WERI-Rb-1 (cell line): ENCODE measurements at regions not wholly inside any gene's neighbourhood (a gene's known extent, or its start where the extent isn't known, plus 50 kb on each side); places are given as distances from the start of the nearest gene placed in this dataset.

Experiments
- DNase-seq: peaks from one replicate; pipeline ENCODE4 v3.0.0-alpha.2; 2020
- H3K27ac ChIP-seq: fragments of 250-450 bp; sonication (Bioruptor Pico); 2 replicates; pipeline ENCODE4 v1.5.1; 2020; ENCODE audit warnings: mild to moderate bottlenecking, moderate library complexity
- H3K27me3 ChIP-seq: fragments of 250-450 bp; sonication (Bioruptor Pico); 2 replicates; pipeline ENCODE4 v1.5.1; 2021; ENCODE audit warnings: mild to moderate bottlenecking, low read depth, moderate library complexity; ENCODE audit not compliant: insufficient read depth, severe bottlenecking
- H3K36me3 ChIP-seq: fragments of 250-450 bp; sonication (Bioruptor Pico); 2 replicates; pipeline ENCODE4 v1.5.1; 2020; ENCODE audit warnings: mild to moderate bottlenecking, moderate library complexity
- H3K4me3 ChIP-seq: 2 replicates; pipeline ENCODE4 v1.5.1; 2011; ENCODE audit warnings: low read depth, mild to moderate bottlenecking, control low read depth, low read length
- H3K9me3 ChIP-seq: fragments of 250-450 bp; sonication (Bioruptor Pico); 2 replicates; pipeline ENCODE4 v1.5.1; 2021; ENCODE audit warnings: mild to moderate bottlenecking, moderate library complexity; ENCODE audit not compliant: severe bottlenecking
- TF ChIP-seq, protein P1 (sequence below): IDR thresholded peaks from 2 replicates; pipeline ENCODE4 v1.5.1; 2011; ENCODE audit warnings: low read depth, mild to moderate bottlenecking, control low read depth, inconsistent platforms, low read length

DNA sequence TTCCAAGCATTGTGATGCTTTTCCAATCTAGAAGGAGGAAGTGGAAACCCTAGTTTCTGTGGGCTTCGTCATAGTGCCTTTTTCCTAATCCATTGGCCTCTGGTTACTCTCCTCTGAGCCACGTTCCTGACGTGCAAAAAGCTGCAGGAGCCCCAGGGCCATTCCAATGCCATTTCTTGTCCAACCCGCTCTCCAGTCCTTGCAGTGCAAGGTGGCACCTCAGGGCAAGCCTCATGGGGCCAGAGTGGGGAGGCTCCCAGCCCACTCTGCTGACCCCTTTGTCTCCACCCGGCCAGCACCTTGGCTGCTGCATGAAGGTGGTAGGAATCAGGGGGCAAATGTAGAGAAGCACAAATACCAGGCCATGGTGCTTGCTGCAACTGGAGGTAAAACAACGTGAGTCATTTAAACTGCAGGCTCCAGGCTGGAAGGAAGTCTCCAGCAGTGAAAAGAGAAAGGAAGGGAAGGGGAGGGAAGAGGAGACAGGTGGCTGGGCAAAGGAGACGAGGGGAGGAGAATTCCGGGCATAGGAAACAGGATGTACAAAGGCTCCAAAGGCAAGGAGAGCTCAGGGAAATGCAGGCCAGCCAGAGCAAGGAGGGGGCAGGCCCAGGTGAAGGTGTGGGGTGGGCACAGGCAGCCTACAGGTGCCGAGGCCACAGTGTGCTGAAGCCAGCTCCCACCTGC, 168.2 kb upstream of the TNRC6C start:
- Histone ChIP-seq H3K27me3 (no peaks in the 10 kb centered on the region), H3K36me3 (no peaks in the 10 kb centered on the region), H3K27ac (no peak overlapping the region), H3K4me3 (no peak overlapping the region), H3K9me3 (no peaks in the 10 kb centered on the region)
- TF ChIP-seq, protein P1, sequence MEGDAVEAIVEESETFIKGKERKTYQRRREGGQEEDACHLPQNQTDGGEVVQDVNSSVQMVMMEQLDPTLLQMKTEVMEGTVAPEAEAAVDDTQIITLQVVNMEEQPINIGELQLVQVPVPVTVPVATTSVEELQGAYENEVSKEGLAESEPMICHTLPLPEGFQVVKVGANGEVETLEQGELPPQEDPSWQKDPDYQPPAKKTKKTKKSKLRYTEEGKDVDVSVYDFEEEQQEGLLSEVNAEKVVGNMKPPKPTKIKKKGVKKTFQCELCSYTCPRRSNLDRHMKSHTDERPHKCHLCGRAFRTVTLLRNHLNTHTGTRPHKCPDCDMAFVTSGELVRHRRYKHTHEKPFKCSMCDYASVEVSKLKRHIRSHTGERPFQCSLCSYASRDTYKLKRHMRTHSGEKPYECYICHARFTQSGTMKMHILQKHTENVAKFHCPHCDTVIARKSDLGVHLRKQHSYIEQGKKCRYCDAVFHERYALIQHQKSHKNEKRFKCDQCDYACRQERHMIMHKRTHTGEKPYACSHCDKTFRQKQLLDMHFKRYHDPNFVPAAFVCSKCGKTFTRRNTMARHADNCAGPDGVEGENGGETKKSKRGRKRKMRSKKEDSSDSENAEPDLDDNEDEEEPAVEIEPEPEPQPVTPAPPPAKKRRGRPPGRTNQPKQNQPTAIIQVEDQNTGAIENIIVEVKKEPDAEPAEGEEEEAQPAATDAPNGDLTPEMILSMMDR = no peak
- DNase-seq = no peak

DNA sequence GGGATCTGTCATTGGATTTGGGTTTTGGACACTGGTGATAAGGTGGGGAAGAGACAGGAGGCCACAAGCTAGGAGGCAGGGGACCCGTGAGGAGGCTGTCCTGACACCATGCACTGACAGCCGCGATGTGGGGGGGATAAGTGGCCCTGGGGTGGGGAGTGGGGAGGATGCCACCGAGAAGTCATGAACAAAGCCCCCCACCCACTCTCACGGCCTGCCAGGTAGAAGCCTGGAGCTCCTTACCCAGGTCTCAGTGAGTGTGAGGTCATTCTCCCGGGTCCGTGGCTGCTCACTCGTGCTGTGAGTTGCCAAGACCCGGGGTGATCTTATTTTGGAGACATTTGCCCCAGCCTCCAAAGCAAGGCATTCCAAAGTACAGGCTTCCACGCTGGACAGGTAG, 165.9 kb upstream of the TNRC6C start:
- Histone ChIP-seq H3K9me3 (no peaks in the 10 kb centered on the region), H3K4me3 (no peak overlapping the region), H3K27me3 (no peaks in the 10 kb centered on the region), H3K36me3 (no peaks in the 10 kb centered on the region), H3K27ac (no peak overlapping the region)
- TF ChIP-seq, protein P1 = no peak
- no peak for DNase-seq

DNA sequence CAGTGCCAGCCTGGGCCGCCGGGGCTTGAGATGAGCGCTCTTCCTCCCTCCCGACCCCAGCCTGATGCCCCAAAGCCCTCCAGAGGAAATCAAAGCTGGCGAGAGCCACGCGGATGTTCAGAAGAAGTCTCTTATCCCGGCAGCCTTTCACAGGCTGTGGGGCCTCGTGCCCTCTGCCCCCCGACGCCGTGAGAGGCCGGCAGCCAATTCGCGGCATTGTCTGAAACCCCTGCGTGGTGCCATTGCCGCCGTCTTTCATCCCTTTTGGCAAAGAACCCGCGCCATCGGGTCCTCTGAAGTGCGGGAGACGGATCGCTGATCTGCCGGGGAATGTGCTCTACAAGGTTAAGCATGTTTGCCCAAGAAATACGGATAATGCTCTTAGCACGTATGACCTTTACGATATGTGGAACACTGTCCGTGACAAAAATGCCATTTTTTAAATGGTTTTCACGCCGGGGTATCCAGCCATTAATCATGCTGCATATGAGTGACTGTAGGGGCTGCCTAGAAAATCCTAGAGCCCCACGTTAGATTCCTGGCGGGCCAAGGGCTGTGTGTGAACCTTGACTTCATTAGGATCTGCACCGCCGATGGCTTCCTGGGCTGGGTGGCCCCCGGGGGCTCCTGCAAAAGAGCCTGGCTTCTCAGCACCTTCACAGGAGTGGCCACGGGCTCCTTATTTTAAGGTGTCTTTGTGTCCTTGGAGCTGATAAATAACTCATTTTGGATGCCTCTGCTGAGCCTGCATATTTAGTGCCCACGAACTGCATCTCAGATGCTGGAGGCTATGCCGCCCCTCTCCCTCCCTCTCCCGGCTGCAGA, 165.1 kb upstream of the TNRC6C start:
- TF ChIP-seq, protein P1 = no peak
- Histone ChIP-seq H3K4me3 (no peak overlapping the region), H3K27ac (no peak overlapping the region), H3K27me3 (no peaks in the 10 kb centered on the region), H3K36me3 (no peaks in the 10 kb centered on the region), H3K9me3 (no peaks in the 10 kb centered on the region)
- no peak for DNase-seq

DNA sequence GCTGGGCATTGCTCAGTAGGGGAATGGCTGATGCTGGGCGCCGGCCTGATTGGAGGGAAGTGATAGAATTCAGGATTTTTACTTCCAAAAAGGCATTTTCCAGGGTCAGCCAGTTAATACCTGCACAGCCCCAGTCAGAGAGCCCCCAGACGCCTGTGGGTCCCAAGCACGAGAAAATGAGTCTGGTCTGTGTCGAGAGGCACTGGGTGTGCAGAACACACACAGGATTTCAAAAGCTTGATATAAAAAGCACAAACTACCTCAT, 164.6 kb upstream of the TNRC6C start:
- TF ChIP-seq, protein P1 = no peak
- no peak overlapping the region for H3K27ac ChIP-seq
- H3K36me3 ChIP-seq = no peaks in the 10 kb centered on the region
- no peaks in the 10 kb centered on the region for H3K9me3 ChIP-seq
- no peaks in the 10 kb centered on the region for H3K27me3 ChIP-seq
- no peak for DNase-seq
- no peak overlapping the region for H3K4me3 ChIP-seq

DNA sequence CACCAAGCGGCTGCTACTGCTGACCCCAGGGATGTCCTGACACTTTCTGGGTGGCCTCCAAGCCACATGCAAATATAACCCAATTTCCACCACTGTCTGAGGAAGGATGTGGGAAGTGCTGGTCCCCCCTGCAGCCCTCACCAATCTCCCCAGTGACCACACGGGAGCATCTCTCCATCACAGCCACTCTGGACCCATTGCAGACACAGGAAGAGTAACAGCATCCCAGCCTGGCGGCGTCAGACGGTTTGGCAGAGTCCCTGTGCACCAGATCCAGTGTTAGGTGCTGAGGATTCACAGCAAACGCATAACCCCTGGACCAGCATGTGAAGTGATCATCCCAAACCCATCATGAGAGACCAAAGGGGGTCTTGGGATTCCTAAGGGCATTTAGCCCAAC, 163.7 kb upstream of the TNRC6C start:
- DNase-seq = no peak
- TF ChIP-seq, protein P1 = no peak
- H3K36me3 ChIP-seq = no peaks in the 10 kb centered on the region
- no peaks in the 10 kb centered on the region for H3K27me3 ChIP-seq
- peaks cover 3% of the 10 kb centered on the region for H3K9me3 ChIP-seq
- H3K27ac ChIP-seq = no peak overlapping the region
- H3K4me3 ChIP-seq = no peak overlapping the region
